Thyroid gland (tissue), 4 donors: ENCODE measurements at regions not wholly inside any gene's neighbourhood (a gene's known extent, or its start where the extent isn't known, plus 50 kb on each side); places are given as distances from the start of the nearest gene placed in this dataset.

Experiments
- DNase-seq, 2 donors: peaks; one replicate each; pipeline ENCODE4 v3.0.0-alpha.2; 2019
- H3K27ac ChIP-seq, 3 donors: fragments of 200-600 bp; sonication (generic); 1 replicate in 2 of 3; 2 replicates in 1 of 3; pipeline ENCODE4 v1.5.1; 2016 to 2019; ENCODE audit warnings: mild to moderate bottlenecking in 1 of 3, moderate library complexity in 1 of 3
- H3K27me3 ChIP-seq: fragments of 200-600 bp; sonication (generic); one replicate; pipeline ENCODE4 v1.5.1; 2019
- H3K36me3 ChIP-seq, 2 donors: fragments of 200-600 bp; sonication (generic); one replicate each; pipeline ENCODE4 v1.5.1; 2016 to 2019
- H3K4me1 ChIP-seq, 2 donors: fragments of 200-600 bp; sonication (generic); one replicate each; pipeline ENCODE4 v1.5.1; 2017 to 2019
- H3K4me3 ChIP-seq, 3 donors: fragments of 200-600 bp; sonication (generic); replicated peaks in 1 of 3; 1 replicate in 2 of 3; 2 replicates in 1 of 3; pipeline ENCODE4 v1.5.1; 2016; ENCODE audit warnings: mild to moderate bottlenecking in 1 of 3
- H3K9me3 ChIP-seq: fragments of 200-600 bp; sonication (generic); one replicate; pipeline ENCODE4 v1.5.1; 2017
- CTCF ChIP-seq, 6 experiments: fragments of 200-600 bp in 3 of 6; fragments of 450-650 bp in 3 of 6; sonication (generic) in 3 of 6; IDR thresholded peaks; one replicate each; pipeline ENCODE4 v1.5.1; 2016 to 2019; ENCODE audit warnings: antibody characterized with exemption in 6 of 6, mild to moderate bottlenecking in 2 of 6, inconsistent platforms in 1 of 6, moderate library complexity in 1 of 6
- POLR2A ChIP-seq, 2 donors: fragments of 450-650 bp; IDR thresholded peaks; one replicate each; pipeline ENCODE4 v1.6.1; 2017; ENCODE audit warnings: antibody characterized with exemption in 2 of 2, mild to moderate bottlenecking in 2 of 2, moderate library complexity in 1 of 2
- WGBS, 2 donors: methylation state at CpG; one replicate each; pipeline ENCODE4 v1.1.5; 2017; 5-methylcytosine and 5-hydroxymethylcytosine counted together
- intact Hi-C: fragments of 100-400 bp; cut with DNase I; formaldehyde crosslinking; loops from one replicate; pipeline ENCODE4 v1.15.1; 2023

GRCh38 chr12:111108726-111109125, 188.3 kb upstream of the MYL2 start:
- WGBS, 2 donors = 83 to 90% methylated on average over 2 of the region's 2 CpGs
- H3K4me1 ChIP-seq = no peaks in the 10 kb centered on the region
- no peak for TF ChIP-seq POLR2A (IDR thresholded peaks at IDR 0.05)
- TF ChIP-seq CTCF (IDR thresholded peaks at IDR 0.05) = no peak
- H3K27ac ChIP-seq = no peak overlapping the region
- H3K4me3 ChIP-seq = no peak overlapping the region
- no peaks in the 10 kb centered on the region for H3K27me3 ChIP-seq
- H3K36me3 ChIP-seq = no peaks in the 10 kb centered on the region
- DNase-seq = no peak
- no peaks in the 10 kb centered on the region for H3K9me3 ChIP-seq
- intact Hi-C loops = no loop called here

- intact Hi-C loops = no loop called here
- Histone ChIP-seq H3K27me3 (no peaks in the 10 kb centered on the region), H3K4me1 (no peaks in the 10 kb centered on the region), H3K9me3 (no peaks in the 10 kb centered on the region), H3K36me3 (no peaks in the 10 kb centered on the region), H3K27ac (no peak overlapping the region), H3K4me3 (no peak overlapping the region)
- 79 to 85% methylated on average over 6 of the region's 6 CpGs for WGBS, 2 donors
- no peak for DNase-seq
- TF ChIP-seq CTCF (IDR thresholded peaks at IDR 0.05) = no peak
- TF ChIP-seq POLR2A (IDR thresholded peaks at IDR 0.05) = no peak
Observed at GRCh38 chr12:111107392-111108178, 187.2 kb upstream of the MYL2 start.

GRCh38 chr12:111105294-111105693, 184.9 kb upstream of the MYL2 start:
- H3K36me3 ChIP-seq = no peaks in the 10 kb centered on the region
- no peaks in the 10 kb centered on the region for H3K4me1 ChIP-seq
- DNase-seq = no peak
- 67 to 80% methylated on average over 6 of the region's 6 CpGs for WGBS, 2 donors
- intact Hi-C loops = no loop called here
- H3K4me3 ChIP-seq = no peak overlapping the region
- H3K27ac ChIP-seq = no peak overlapping the region
- H3K9me3 ChIP-seq = no peaks in the 10 kb centered on the region
- no peaks in the 10 kb centered on the region for H3K27me3 ChIP-seq
- TF ChIP-seq POLR2A (IDR thresholded peaks at IDR 0.05) = no peak
- no peak for TF ChIP-seq CTCF (IDR thresholded peaks at IDR 0.05)

- WGBS, 2 donors = 89% methylated on average over 2 of the region's 2 CpGs
- Histone ChIP-seq H3K4me3 (no peak overlapping the region), H3K27ac (no peak overlapping the region), H3K36me3 (no peaks in the 10 kb centered on the region), H3K27me3 (no peaks in the 10 kb centered on the region), H3K4me1 (no peaks in the 10 kb centered on the region), H3K9me3 (no peaks in the 10 kb centered on the region)
- intact Hi-C loops = no loop called here
- no peak for TF ChIP-seq CTCF (IDR thresholded peaks at IDR 0.05)
- no peak for TF ChIP-seq POLR2A (IDR thresholded peaks at IDR 0.05)
- DNase-seq = no peak
Observed at GRCh38 chr12:111103583-111103982, 183.2 kb upstream of the MYL2 start.

- no peaks in the 10 kb centered on the region for H3K36me3 ChIP-seq
- no peak for TF ChIP-seq CTCF (IDR thresholded peaks at IDR 0.05)
- TF ChIP-seq POLR2A (IDR thresholded peaks at IDR 0.05) = no peak
- no peaks in the 10 kb centered on the region for H3K27me3 ChIP-seq
- no peaks in the 10 kb centered on the region for H3K9me3 ChIP-seq
- DNase-seq = peak; percentile 9 to 49
- H3K4me1 ChIP-seq = no peaks in the 10 kb centered on the region
- WGBS, 2 donors = 79 to 82% methylated on average over 13 to 14 of the region's 14 CpGs
- no peak overlapping the region for H3K27ac ChIP-seq
- intact Hi-C loops = no loop called here
- H3K4me3 ChIP-seq = no peak overlapping the region
Observed at GRCh38 chr12:111102102-111102739, 181.8 kb upstream of the MYL2 start.
